Upper lobe of right lung (tissue), 1 donor: ENCODE measurements at regions not wholly inside any gene's neighbourhood (a gene's known extent, or its start where the extent isn't known, plus 50 kb on each side); places are given as distances from the start of the nearest gene placed in this dataset.
A peak's percentile ranks its signal among the peaks of the same experiment; 100 is the strongest.

Experiments used
- ATAC-seq: fragments of 200-7000 bp; cut with Tn5 transposase; one replicate; pipeline ENCODE4 v1.9.1; 2020; ENCODE audit warnings: mild to moderate bottlenecking, moderate library complexity
- DNase-seq: peaks from one replicate; pipeline ENCODE4 v3.0.0-alpha.2; 2020
- H3K27ac ChIP-seq: fragments of 200-600 bp; one replicate; pipeline ENCODE4 v1.8.0; 2022
- H3K27me3 ChIP-seq: fragments of 200-600 bp; one replicate; pipeline ENCODE4 v1.8.0; 2022; ENCODE audit warnings: mild to moderate bottlenecking
- H3K36me3 ChIP-seq: fragments of 200-600 bp; one replicate; pipeline ENCODE4 v1.8.0; 2022
- H3K4me1 ChIP-seq: fragments of 200-600 bp; one replicate; pipeline ENCODE4 v1.8.0; 2022
- H3K4me3 ChIP-seq: fragments of 200-600 bp; one replicate; pipeline ENCODE4 v1.8.0; 2022; ENCODE audit warnings: mild to moderate bottlenecking
- H3K9me3 ChIP-seq: fragments of 200-600 bp; one replicate; pipeline ENCODE4 v1.8.0; 2022
- intact Hi-C: fragments of 100-400 bp; cut with DNase I; formaldehyde crosslinking; loops from one replicate; pipeline ENCODE4 v1.11.0; 2022
- TF ChIP-seq, protein P1 (sequence below): fragments of 200-600 bp; IDR thresholded peaks from one replicate; pipeline ENCODE4 v1.8.0; 2022; ENCODE audit warnings: antibody characterized with exemption
- donor health status: DM: no; HTN: yes; CAD: no; lungs with severe emphysema.

- H3K36me3 ChIP-seq, result no peaks in the 10 kb centered on the region
- ATAC-seq (no peak), DNase-seq (no peak)
- peaks cover 5% of the 10 kb centered on the region for H3K4me1 ChIP-seq
- H3K27me3 ChIP-seq, result no peaks in the 10 kb centered on the region
- H3K9me3 ChIP-seq, result no peaks in the 10 kb centered on the region
- intact Hi-C loops, result no loop called here
- no peak overlapping the region for H3K27ac ChIP-seq
- TF ChIP-seq, protein P1, sequence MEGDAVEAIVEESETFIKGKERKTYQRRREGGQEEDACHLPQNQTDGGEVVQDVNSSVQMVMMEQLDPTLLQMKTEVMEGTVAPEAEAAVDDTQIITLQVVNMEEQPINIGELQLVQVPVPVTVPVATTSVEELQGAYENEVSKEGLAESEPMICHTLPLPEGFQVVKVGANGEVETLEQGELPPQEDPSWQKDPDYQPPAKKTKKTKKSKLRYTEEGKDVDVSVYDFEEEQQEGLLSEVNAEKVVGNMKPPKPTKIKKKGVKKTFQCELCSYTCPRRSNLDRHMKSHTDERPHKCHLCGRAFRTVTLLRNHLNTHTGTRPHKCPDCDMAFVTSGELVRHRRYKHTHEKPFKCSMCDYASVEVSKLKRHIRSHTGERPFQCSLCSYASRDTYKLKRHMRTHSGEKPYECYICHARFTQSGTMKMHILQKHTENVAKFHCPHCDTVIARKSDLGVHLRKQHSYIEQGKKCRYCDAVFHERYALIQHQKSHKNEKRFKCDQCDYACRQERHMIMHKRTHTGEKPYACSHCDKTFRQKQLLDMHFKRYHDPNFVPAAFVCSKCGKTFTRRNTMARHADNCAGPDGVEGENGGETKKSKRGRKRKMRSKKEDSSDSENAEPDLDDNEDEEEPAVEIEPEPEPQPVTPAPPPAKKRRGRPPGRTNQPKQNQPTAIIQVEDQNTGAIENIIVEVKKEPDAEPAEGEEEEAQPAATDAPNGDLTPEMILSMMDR, result no peak
- no peak overlapping the region for H3K4me3 ChIP-seq
These were observed 126.7 kb upstream of the SLC38A2 start for GRCh38 chr12:46499226-46499625.

- H3K4me3 ChIP-seq, result no peak overlapping the region
- DNase-seq (no peak), ATAC-seq (no peak)
- no peaks in the 10 kb centered on the region for H3K36me3 ChIP-seq
- intact Hi-C loops, result no loop called here
- no peaks in the 10 kb centered on the region for H3K27me3 ChIP-seq
- peaks cover 15% of the 10 kb centered on the region for H3K4me1 ChIP-seq
- TF ChIP-seq, protein P1, result no peak
- no peaks in the 10 kb centered on the region for H3K9me3 ChIP-seq
- H3K27ac ChIP-seq, result no peak overlapping the region
These were observed 125.2 kb upstream of the SLC38A2 start for GRCh38 chr12:46497739-46498138.

DNA sequence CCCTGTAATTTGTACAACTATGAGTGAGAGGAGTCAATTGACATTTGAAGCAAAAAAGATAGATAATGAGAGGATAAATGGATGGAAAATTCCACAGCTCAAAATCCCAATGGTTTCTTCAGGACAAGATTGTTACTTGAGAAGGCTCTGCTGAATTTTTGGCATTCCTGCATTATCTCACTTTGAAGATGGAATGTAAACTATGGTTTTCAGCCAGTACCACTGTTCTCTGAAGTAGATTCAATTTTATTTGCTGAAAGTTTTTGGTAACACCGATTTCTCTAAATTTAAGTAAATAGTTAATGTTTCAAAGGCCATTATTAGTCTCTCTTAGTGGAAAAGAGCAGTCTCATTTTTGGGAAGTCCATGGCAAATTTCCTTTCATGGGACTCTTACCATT, 121.9 kb upstream of the SLC38A2 start:
- DNase-seq, result no peak
- Histone ChIP-seq H3K36me3 (no peaks in the 10 kb centered on the region), H3K27ac (peak overlapping the region; percentile 72), H3K9me3 (no peaks in the 10 kb centered on the region), H3K4me3 (no peak overlapping the region), H3K27me3 (no peaks in the 10 kb centered on the region), H3K4me1 (peaks cover 23% of the 10 kb centered on the region)
- intact Hi-C loops, result no loop called here
- TF ChIP-seq, protein P1, result no peak
- peak; percentile 36 for ATAC-seq

DNA sequence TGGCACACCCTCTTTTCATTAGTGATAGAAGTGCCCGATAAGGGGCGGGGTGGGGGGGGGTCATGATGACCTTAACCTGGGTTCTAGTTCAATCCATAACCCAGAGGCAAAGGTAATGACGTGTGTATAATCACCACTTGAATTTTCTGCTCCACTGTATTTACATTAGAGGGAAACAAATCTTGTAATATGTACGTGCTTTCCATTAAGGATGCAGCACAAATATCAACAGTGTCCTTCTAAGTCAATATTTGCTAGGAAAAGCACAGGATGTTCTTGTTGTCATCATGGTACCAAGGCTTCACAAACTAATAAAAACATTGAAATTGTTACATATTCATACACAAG, 121.2 kb upstream of the SLC38A2 start:
- ATAC-seq (no peak), DNase-seq (no peak)
- TF ChIP-seq, protein P1, result no peak
- Histone ChIP-seq H3K36me3 (no peaks in the 10 kb centered on the region), H3K9me3 (no peaks in the 10 kb centered on the region), H3K4me1 (peaks cover 23% of the 10 kb centered on the region), H3K27me3 (no peaks in the 10 kb centered on the region), H3K4me3 (no peak overlapping the region), H3K27ac (peak overlapping the region; percentile 72)
- intact Hi-C loops, result no loop called here

DNA sequence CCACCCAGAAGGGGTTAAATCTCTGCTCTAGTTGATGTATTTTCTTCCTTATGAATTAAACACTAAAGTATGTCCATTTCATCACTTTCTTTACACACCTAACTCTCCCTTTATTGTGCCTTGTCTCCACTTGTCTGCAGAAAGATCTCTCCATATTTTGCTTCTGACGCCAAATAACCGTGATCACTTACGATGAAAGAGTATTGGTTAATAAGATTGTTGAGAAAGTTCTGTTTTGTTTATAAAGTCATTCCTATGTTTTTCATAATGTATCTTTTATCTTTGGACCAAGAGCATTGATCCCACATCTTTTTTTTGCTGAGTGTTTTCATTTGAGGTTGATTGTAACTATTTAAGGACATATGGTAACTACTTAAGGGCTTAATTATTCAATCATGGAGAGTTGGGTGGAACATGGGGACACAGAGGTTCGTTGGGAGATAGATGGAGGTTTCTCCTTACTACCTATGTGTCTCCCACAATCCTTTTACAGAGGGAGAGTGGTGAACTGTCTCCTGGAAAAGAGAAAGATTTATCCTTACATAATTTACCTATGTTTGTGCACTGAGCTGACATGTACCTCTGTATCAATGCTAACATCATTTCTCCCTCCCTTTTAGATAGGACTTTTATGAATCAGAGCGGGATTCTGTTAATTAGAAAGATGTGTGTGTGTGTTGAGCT, 120.7 kb upstream of the SLC38A2 start:
- Histone ChIP-seq H3K4me1 (peaks cover 23% of the 10 kb centered on the region), H3K9me3 (no peaks in the 10 kb centered on the region), H3K27me3 (no peaks in the 10 kb centered on the region), H3K36me3 (no peaks in the 10 kb centered on the region), H3K27ac (peak overlapping the region; percentile 72), H3K4me3 (no peak overlapping the region)
- intact Hi-C loops, result no loop called here
- TF ChIP-seq, protein P1, result no peak
- ATAC-seq, result no peak
- DNase-seq, result no peak
